ENCODE measurements at regions not wholly inside any gene's neighbourhood (a gene's known extent, or its start where the extent isn't known, plus 50 kb on each side); places are given as distances from the start of the nearest gene placed in this dataset.

- TF ChIP-seq ELF1 (tag; IDR thresholded peaks at IDR 0.05), result no peak
- no peak for TF ChIP-seq CXXC5 (CRISPR knock-in tag; IDR thresholded peaks at IDR 0.05)
- no peak for TF ChIP-seq ZBTB26 (CRISPR knock-in tag; IDR thresholded peaks at IDR 0.05)
- TF ChIP-seq, protein P1, sequence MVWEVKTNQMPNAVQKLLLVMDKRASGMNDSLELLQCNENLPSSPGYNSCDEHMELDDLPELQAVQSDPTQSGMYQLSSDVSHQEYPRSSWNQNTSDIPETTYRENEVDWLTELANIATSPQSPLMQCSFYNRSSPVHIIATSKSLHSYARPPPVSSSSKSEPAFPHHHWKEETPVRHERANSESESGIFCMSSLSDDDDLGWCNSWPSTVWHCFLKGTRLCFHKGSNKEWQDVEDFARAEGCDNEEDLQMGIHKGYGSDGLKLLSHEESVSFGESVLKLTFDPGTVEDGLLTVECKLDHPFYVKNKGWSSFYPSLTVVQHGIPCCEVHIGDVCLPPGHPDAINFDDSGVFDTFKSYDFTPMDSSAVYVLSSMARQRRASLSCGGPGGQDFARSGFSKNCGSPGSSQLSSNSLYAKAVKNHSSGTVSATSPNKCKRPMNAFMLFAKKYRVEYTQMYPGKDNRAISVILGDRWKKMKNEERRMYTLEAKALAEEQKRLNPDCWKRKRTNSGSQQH (CRISPR knock-in tag; IDR thresholded peaks at IDR 0.05), result no peak
- TF ChIP-seq, protein P2, sequence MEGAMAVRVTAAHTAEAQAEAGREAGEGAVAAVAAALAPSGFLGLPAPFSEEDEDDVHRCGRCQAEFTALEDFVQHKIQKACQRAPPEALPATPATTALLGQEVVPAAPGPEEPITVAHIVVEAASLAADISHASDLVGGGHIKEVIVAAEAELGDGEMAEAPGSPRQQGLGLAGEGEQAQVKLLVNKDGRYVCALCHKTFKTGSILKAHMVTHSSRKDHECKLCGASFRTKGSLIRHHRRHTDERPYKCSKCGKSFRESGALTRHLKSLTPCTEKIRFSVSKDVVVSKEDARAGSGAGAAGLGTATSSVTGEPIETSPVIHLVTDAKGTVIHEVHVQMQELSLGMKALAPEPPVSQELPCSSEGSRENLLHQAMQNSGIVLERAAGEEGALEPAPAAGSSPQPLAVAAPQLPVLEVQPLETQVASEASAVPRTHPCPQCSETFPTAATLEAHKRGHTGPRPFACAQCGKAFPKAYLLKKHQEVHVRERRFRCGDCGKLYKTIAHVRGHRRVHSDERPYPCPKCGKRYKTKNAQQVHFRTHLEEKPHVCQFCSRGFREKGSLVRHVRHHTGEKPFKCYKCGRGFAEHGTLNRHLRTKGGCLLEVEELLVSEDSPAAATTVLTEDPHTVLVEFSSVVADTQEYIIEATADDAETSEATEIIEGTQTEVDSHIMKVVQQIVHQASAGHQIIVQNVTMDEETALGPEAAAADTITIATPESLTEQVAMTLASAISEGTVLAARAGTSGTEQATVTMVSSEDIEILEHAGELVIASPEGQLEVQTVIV (CRISPR knock-in tag; IDR thresholded peaks at IDR 0.05; ENCODE audit: borderline replicate concordance), result no peak
- no peak for TF ChIP-seq ZNF717 (CRISPR knock-in tag; IDR thresholded peaks at IDR 0.05)
- no peak for TF ChIP-seq TAF9B (IDR thresholded peaks at IDR 0.05; ENCODE audit: partially characterized antibody)
- TF ChIP-seq, protein P3, sequence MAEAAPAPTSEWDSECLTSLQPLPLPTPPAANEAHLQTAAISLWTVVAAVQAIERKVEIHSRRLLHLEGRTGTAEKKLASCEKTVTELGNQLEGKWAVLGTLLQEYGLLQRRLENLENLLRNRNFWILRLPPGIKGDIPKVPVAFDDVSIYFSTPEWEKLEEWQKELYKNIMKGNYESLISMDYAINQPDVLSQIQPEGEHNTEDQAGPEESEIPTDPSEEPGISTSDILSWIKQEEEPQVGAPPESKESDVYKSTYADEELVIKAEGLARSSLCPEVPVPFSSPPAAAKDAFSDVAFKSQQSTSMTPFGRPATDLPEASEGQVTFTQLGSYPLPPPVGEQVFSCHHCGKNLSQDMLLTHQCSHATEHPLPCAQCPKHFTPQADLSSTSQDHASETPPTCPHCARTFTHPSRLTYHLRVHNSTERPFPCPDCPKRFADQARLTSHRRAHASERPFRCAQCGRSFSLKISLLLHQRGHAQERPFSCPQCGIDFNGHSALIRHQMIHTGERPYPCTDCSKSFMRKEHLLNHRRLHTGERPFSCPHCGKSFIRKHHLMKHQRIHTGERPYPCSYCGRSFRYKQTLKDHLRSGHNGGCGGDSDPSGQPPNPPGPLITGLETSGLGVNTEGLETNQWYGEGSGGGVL (CRISPR knock-in tag; IDR thresholded peaks at IDR 0.05), result no peak
Observed at GRCh38 chr11:92455210-92455790, 230.7 kb downstream of the FAT3 start (continued).

All from K562 (cell line).